Ishikawa (cell line): ENCODE measurements at regions not wholly inside any gene's neighbourhood (a gene's known extent, or its start where the extent isn't known, plus 50 kb on each side); places are given as distances from the start of the nearest gene placed in this dataset.

Source experiments
- CREB1 ChIP-seq: IDR thresholded peaks from 2 replicates; pipeline ENCODE4 v1.6.1; 2012; ENCODE audit warnings: low read depth
- EP300 ChIP-seq: IDR thresholded peaks from 2 replicates; pipeline ENCODE4 v1.6.1; 2012; ENCODE audit warnings: borderline replicate concordance
- TEAD4 ChIP-seq: IDR thresholded peaks from 2 replicates; pipeline ENCODE4 v1.6.1; 2012

GRCh38 chr4:125736057-125736456, 421.3 kb downstream of the FAT4 start:
- TF ChIP-seq CREB1 (no peak), TEAD4 (no peak), EP300 (no peak)
